ENCODE measurements at regions not wholly inside any gene's neighbourhood (a gene's known extent, or its start where the extent isn't known, plus 50 kb on each side); places are given as distances from the start of the nearest gene placed in this dataset.

- no peak for TF ChIP-seq CTCF (IDR thresholded peaks at IDR 0.05)
- TF ChIP-seq POLR2A (IDR thresholded peaks at IDR 0.05): no peak
- no peak for TF ChIP-seq POLR2AphosphoS5 (IDR thresholded peaks at IDR 0.05)
Observed at GRCh38 chr11:92829671-92830070, 139.8 kb upstream of the MTNR1B start.

Data from upper lobe of left lung (tissue), 4 donors.